ENCODE measurements at regions not wholly inside any gene's neighbourhood (a gene's known extent, or its start where the extent isn't known, plus 50 kb on each side); places are given as distances from the start of the nearest gene placed in this dataset.

DNA sequence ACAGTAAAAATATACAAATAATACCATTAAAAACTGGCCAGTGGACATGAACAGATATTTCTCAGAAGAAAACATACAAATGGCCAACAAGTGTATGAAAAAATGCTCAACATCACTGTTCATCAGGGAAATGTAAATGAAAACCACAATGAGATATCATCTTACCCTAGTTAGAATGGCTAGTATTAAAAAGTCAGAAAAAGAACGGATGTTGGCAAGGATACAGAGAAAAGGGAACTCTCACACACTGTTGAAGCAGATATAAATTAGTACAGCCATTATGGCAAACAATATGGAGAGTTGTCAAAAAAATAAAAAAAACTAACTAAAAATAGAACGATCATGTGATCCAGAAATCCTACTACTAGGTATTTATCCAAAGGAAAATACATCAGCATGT lies 222.7 kb upstream of the NAALADL2 start:
- no peak overlapping the region for H3K9ac ChIP-seq (ENCODE audit: low read depth, low read length)
- no peaks in the 10 kb centered on the region for H3K9me3 ChIP-seq (ENCODE audit: control insufficient read depth, insufficient read depth, low read length)
- H3K4me3 ChIP-seq (ENCODE audit: low read depth, low read length): no peak overlapping the region
- no peaks in the 10 kb centered on the region for H3K27me3 ChIP-seq (ENCODE audit: control insufficient read depth, insufficient read depth, low read length)
- no peaks in the 10 kb centered on the region for H3K4me1 ChIP-seq (ENCODE audit: control insufficient read depth, insufficient read depth, low read length)
- no peaks in the 10 kb centered on the region for H3K36me3 ChIP-seq (ENCODE audit: control insufficient read depth, insufficient read depth, low read length)

DNA sequence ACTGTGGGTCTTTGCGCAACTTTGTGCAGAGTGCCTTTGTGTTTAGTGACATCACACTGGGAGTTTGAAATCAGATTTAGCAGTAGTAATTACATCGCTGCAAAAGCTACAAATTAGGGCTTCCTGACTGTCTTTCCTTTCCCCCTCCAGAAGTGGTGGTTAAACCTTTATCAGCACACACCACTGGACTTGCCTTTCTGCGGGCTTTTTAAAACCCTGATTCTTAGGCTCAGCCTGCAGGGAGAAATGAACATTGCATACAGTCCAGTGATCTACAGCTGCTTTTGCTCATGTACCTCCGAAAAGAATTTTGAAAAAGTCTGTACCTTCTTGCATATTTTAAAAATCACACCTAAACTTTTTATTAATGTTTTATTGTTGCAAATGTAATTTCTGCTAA lies 219.7 kb upstream of the NAALADL2 start:
- H3K9ac ChIP-seq (ENCODE audit: low read depth, low read length): no peak overlapping the region
- no peaks in the 10 kb centered on the region for H3K4me1 ChIP-seq (ENCODE audit: control insufficient read depth, insufficient read depth, low read length)
- H3K36me3 ChIP-seq (ENCODE audit: control insufficient read depth, insufficient read depth, low read length): no peaks in the 10 kb centered on the region
- H3K4me3 ChIP-seq (ENCODE audit: low read depth, low read length): no peak overlapping the region
- no peaks in the 10 kb centered on the region for H3K27me3 ChIP-seq (ENCODE audit: control insufficient read depth, insufficient read depth, low read length)
- H3K9me3 ChIP-seq (ENCODE audit: control insufficient read depth, insufficient read depth, low read length): no peaks in the 10 kb centered on the region

DNA sequence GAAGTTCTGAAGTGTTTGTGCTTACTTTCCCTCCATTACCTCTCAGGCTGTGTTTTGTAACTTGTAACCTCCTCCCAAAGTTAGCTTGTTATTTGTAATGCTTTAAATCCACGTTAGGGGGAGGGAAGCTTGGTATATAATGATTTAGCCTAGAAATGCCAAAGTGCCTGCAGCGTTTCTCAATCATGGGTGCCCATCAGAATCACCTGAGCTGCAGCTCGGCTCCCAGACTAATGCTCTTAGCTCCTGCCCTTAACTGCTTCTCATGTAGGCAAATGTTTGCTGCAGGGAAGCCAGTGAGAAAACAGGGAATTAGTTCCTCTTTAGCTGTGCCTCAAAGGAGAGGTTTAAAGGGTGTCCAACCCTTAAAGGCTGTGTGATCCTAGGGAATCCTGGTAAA lies 219.2 kb upstream of the NAALADL2 start:
- H3K9me3 ChIP-seq (ENCODE audit: control insufficient read depth, insufficient read depth, low read length): no peaks in the 10 kb centered on the region
- H3K27me3 ChIP-seq (ENCODE audit: control insufficient read depth, insufficient read depth, low read length): no peaks in the 10 kb centered on the region
- H3K4me3 ChIP-seq (ENCODE audit: low read depth, low read length): no peak overlapping the region
- no peak overlapping the region for H3K9ac ChIP-seq (ENCODE audit: low read depth, low read length)
- H3K4me1 ChIP-seq (ENCODE audit: control insufficient read depth, insufficient read depth, low read length): peaks cover 4% of the 10 kb centered on the region
- no peaks in the 10 kb centered on the region for H3K36me3 ChIP-seq (ENCODE audit: control insufficient read depth, insufficient read depth, low read length)

DNA sequence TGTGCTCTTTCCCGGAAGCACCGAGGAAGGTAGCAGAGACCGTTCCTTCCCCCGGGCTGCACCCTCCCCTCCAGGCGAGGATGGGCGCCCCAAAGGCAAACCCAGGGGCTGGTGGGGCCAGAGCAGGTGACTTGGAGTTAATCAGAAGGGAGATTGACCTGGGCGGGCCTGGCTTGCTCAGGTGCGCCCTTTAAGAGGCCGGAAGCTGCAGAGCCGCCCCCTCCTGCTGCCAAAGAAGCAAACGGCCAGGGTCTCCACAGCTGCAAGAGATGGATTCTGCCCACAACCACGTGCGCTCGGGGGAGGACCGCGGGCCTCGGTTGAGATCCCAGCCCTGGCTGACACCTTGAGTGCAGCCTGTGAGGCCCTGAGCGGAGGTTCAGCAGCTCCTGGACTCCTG lies 218.2 kb upstream of the NAALADL2 start:
- Histone ChIP-seq H3K4me1 (ENCODE audit: control insufficient read depth, insufficient read depth, low read length) (peaks cover 6% of the 10 kb centered on the region), H3K9ac (ENCODE audit: low read depth, low read length) (no peak overlapping the region), H3K9me3 (ENCODE audit: control insufficient read depth, insufficient read depth, low read length) (no peaks in the 10 kb centered on the region), H3K36me3 (ENCODE audit: control insufficient read depth, insufficient read depth, low read length) (no peaks in the 10 kb centered on the region), H3K4me3 (ENCODE audit: low read depth, low read length) (no peak overlapping the region), H3K27me3 (ENCODE audit: control insufficient read depth, insufficient read depth, low read length) (no peaks in the 10 kb centered on the region)

- peaks cover 6% of the 10 kb centered on the region for H3K4me1 ChIP-seq (ENCODE audit: control insufficient read depth, insufficient read depth, low read length)
- no peaks in the 10 kb centered on the region for H3K9me3 ChIP-seq (ENCODE audit: control insufficient read depth, insufficient read depth, low read length)
- H3K36me3 ChIP-seq (ENCODE audit: control insufficient read depth, insufficient read depth, low read length): no peaks in the 10 kb centered on the region
- H3K9ac ChIP-seq (ENCODE audit: low read depth, low read length): no peak overlapping the region
- H3K4me3 ChIP-seq (ENCODE audit: low read depth, low read length): no peak overlapping the region
- no peaks in the 10 kb centered on the region for H3K27me3 ChIP-seq (ENCODE audit: control insufficient read depth, insufficient read depth, low read length)
Measured at GRCh38 chr3:174644287-174644686, 214.8 kb upstream of the NAALADL2 start.

GRCh38 chr3:174651951-174652350 lies 207.2 kb upstream of the NAALADL2 start:
- Histone ChIP-seq H3K9ac (ENCODE audit: low read depth, low read length) (no peak overlapping the region), H3K4me3 (ENCODE audit: low read depth, low read length) (no peak overlapping the region)

DNA sequence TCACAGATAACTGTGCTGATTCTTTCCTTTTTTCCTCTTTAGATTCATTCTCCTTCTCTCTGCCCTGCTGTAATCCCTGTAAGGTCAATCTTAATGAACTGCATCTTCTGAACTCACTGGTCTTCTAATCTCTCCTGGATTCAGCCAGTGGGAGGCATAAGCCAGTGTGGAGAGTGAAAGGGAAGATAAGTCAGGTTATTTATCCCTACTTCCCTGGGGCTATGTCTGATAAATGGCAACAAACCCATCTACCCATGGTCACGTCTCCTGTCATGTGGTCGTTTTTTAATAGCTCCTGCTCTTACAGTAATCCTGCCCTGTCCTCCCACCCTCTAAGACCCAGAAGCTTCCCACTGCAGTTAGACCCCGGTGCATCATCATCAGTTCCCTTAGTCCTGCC lies 199.6 kb upstream of the NAALADL2 start:
- no peak overlapping the region for H3K9ac ChIP-seq (ENCODE audit: low read depth, low read length)
- no peaks in the 10 kb centered on the region for H3K36me3 ChIP-seq (ENCODE audit: control insufficient read depth, insufficient read depth, low read length)
- no peaks in the 10 kb centered on the region for H3K27me3 ChIP-seq (ENCODE audit: control insufficient read depth, insufficient read depth, low read length)
- no peaks in the 10 kb centered on the region for H3K9me3 ChIP-seq (ENCODE audit: control insufficient read depth, insufficient read depth, low read length)
- no peak overlapping the region for H3K4me3 ChIP-seq (ENCODE audit: low read depth, low read length)
- H3K4me1 ChIP-seq (ENCODE audit: control insufficient read depth, insufficient read depth, low read length): no peaks in the 10 kb centered on the region

More at GRCh38 chr3:174651951-174652350, 207.2 kb upstream of the NAALADL2 start:
- Histone ChIP-seq H3K9me3 (ENCODE audit: control insufficient read depth, insufficient read depth, low read length) (no peaks in the 10 kb centered on the region), H3K4me1 (ENCODE audit: control insufficient read depth, insufficient read depth, low read length) (no peaks in the 10 kb centered on the region), H3K36me3 (ENCODE audit: control insufficient read depth, insufficient read depth, low read length) (no peaks in the 10 kb centered on the region), H3K27me3 (ENCODE audit: control insufficient read depth, insufficient read depth, low read length) (no peaks in the 10 kb centered on the region)

GRCh38 chr3:174662653-174663052 lies 196.5 kb upstream of the NAALADL2 start:
- H3K9me3 ChIP-seq (ENCODE audit: control insufficient read depth, insufficient read depth, low read length): no peaks in the 10 kb centered on the region
- H3K4me1 ChIP-seq (ENCODE audit: control insufficient read depth, insufficient read depth, low read length): no peaks in the 10 kb centered on the region
- H3K27me3 ChIP-seq (ENCODE audit: control insufficient read depth, insufficient read depth, low read length): no peaks in the 10 kb centered on the region
- no peak overlapping the region for H3K4me3 ChIP-seq (ENCODE audit: low read depth, low read length)
- no peak overlapping the region for H3K9ac ChIP-seq (ENCODE audit: low read depth, low read length)
- no peaks in the 10 kb centered on the region for H3K36me3 ChIP-seq (ENCODE audit: control insufficient read depth, insufficient read depth, low read length)

GRCh38 chr3:174667386-174667785 lies 191.7 kb upstream of the NAALADL2 start:
- Histone ChIP-seq H3K4me1 (ENCODE audit: control insufficient read depth, insufficient read depth, low read length) (no peaks in the 10 kb centered on the region), H3K4me3 (ENCODE audit: low read depth, low read length) (no peak overlapping the region), H3K9me3 (ENCODE audit: control insufficient read depth, insufficient read depth, low read length) (no peaks in the 10 kb centered on the region), H3K9ac (ENCODE audit: low read depth, low read length) (no peak overlapping the region), H3K27me3 (ENCODE audit: control insufficient read depth, insufficient read depth, low read length) (no peaks in the 10 kb centered on the region), H3K36me3 (ENCODE audit: control insufficient read depth, insufficient read depth, low read length) (no peaks in the 10 kb centered on the region)

GRCh38 chr3:174675406-174675805 lies 183.7 kb upstream of the NAALADL2 start:
- no peaks in the 10 kb centered on the region for H3K4me1 ChIP-seq (ENCODE audit: control insufficient read depth, insufficient read depth, low read length)
- H3K9ac ChIP-seq (ENCODE audit: low read depth, low read length): no peak overlapping the region
- H3K4me3 ChIP-seq (ENCODE audit: low read depth, low read length): no peak overlapping the region
- no peaks in the 10 kb centered on the region for H3K27me3 ChIP-seq (ENCODE audit: control insufficient read depth, insufficient read depth, low read length)
- H3K36me3 ChIP-seq (ENCODE audit: control insufficient read depth, insufficient read depth, low read length): no peaks in the 10 kb centered on the region
- H3K9me3 ChIP-seq (ENCODE audit: control insufficient read depth, insufficient read depth, low read length): no peaks in the 10 kb centered on the region

- H3K4me1 ChIP-seq (ENCODE audit: control insufficient read depth, insufficient read depth, low read length): no peaks in the 10 kb centered on the region
- H3K4me3 ChIP-seq (ENCODE audit: low read depth, low read length): no peak overlapping the region
- H3K36me3 ChIP-seq (ENCODE audit: control insufficient read depth, insufficient read depth, low read length): no peaks in the 10 kb centered on the region
- no peaks in the 10 kb centered on the region for H3K27me3 ChIP-seq (ENCODE audit: control insufficient read depth, insufficient read depth, low read length)
- H3K9me3 ChIP-seq (ENCODE audit: control insufficient read depth, insufficient read depth, low read length): no peaks in the 10 kb centered on the region
- no peak overlapping the region for H3K9ac ChIP-seq (ENCODE audit: low read depth, low read length)
Measured at GRCh38 chr3:174681784-174682183, 177.3 kb upstream of the NAALADL2 start.

DNA sequence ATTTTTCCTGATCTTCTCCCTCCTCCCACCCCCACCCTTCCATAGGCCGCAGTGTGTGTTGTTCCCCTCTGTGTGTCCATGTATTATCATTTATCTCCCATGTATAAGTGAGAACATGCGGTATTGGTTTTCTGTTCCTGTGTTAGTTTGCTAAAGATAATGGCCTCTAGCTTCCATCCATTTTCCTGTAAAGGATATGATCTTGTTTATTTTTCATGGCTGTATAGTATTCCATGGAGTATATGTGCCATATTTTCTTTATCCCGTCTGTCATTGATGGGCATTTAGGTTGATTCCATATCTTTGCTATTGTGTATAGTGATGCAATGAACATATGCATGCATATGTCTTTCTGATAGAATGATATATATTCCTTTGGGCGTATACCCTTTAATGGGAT lies 173.3 kb upstream of the NAALADL2 start:
- Histone ChIP-seq H3K9me3 (ENCODE audit: control insufficient read depth, insufficient read depth, low read length) (no peaks in the 10 kb centered on the region), H3K4me1 (ENCODE audit: control insufficient read depth, insufficient read depth, low read length) (no peaks in the 10 kb centered on the region), H3K4me3 (ENCODE audit: low read depth, low read length) (no peak overlapping the region), H3K36me3 (ENCODE audit: control insufficient read depth, insufficient read depth, low read length) (no peaks in the 10 kb centered on the region), H3K9ac (ENCODE audit: low read depth, low read length) (no peak overlapping the region), H3K27me3 (ENCODE audit: control insufficient read depth, insufficient read depth, low read length) (no peaks in the 10 kb centered on the region)

GRCh38 chr3:174697310-174697709 lies 161.8 kb upstream of the NAALADL2 start:
- Histone ChIP-seq H3K36me3 (ENCODE audit: control insufficient read depth, insufficient read depth, low read length) (no peaks in the 10 kb centered on the region), H3K9ac (ENCODE audit: low read depth, low read length) (no peak overlapping the region), H3K4me1 (ENCODE audit: control insufficient read depth, insufficient read depth, low read length) (peaks cover 4% of the 10 kb centered on the region), H3K4me3 (ENCODE audit: low read depth, low read length) (no peak overlapping the region), H3K9me3 (ENCODE audit: control insufficient read depth, insufficient read depth, low read length) (no peaks in the 10 kb centered on the region), H3K27me3 (ENCODE audit: control insufficient read depth, insufficient read depth, low read length) (no peaks in the 10 kb centered on the region)

All from iPS-15b (cell line).